ENCODE measurements at regions not wholly inside any gene's neighbourhood (a gene's known extent, or its start where the extent isn't known, plus 50 kb on each side); places are given as distances from the start of the nearest gene placed in this dataset.

DNA sequence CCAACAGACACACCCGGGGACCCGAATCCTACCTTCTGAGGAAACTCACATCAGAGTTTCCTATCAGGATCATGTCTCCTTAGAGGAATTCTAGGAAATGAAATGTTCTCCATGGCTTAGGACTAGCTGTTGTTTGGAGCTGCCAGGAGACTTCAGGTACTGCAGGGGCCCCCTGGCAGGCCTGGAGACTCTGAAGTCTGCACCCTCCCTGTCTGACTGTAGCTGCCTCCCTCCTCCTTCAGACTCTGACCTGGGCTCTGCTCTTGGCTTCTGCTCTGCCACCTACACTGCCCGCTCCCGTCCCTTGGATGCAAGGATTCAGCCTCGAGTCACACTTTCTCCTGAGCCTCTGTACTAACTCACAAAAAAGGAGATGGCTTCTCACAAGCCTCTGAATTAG, 232.8 kb downstream of the INHBA start:
- WGBS: 92% methylated on average over 5 of the region's 5 CpGs
- Histone ChIP-seq H3K36me3 (ENCODE audit: control insufficient read depth in 4 of 4, insufficient read depth in 3 of 4, low read depth in 1 of 4, low read length in 3 of 4) (no peaks in the 10 kb centered on the region), H3K9me3 (ENCODE audit: control insufficient read depth in 4 of 4, low read length in 3 of 4) (no peaks in the 10 kb centered on the region), H3K9ac (ENCODE audit: low read depth in 1 of 2, low read length in 2 of 2) (no peak overlapping the region), H3K27ac (ENCODE audit: low read depth in 1 of 2, low read length in 2 of 2) (no peak overlapping the region), H3K27me3 (ENCODE audit: control insufficient read depth in 4 of 4, insufficient read depth in 4 of 4, low read length in 3 of 4) (no peaks in the 10 kb centered on the region), H3K4me3 (ENCODE audit: low read depth in 1 of 3, low read length in 3 of 3) (no peak overlapping the region), H3K4me1 (ENCODE audit: control insufficient read depth in 4 of 4, insufficient read depth in 4 of 4, low read length in 3 of 4) (peaks cover 0 to 26% (median 10%) of the 10 kb centered on the region in 4 donors)
- DNase-seq (ENCODE audit: low spot score): no peak
- TF ChIP-seq HNF4A (conservative IDR thresholded peaks at IDR 0.05) (no peak), EGR1 (IDR thresholded peaks at IDR 0.05; ENCODE audit: low read depth in 2 of 2) (no peak), JUND (IDR thresholded peaks at IDR 0.05) (no peak), FOXA1 (IDR thresholded peaks at IDR 0.05) (no peak), GABPA (IDR thresholded peaks at IDR 0.05 in 1 of 2, conservative IDR thresholded peaks at IDR 0.05 in 1 of 2) (no peak), RAD21 (IDR thresholded peaks at IDR 0.05) (no peak), TAF1 (conservative IDR thresholded peaks at IDR 0.05) (no peak), RXRA (IDR thresholded peaks at IDR 0.05) (no peak)
- TF ChIP-seq, protein P1, sequence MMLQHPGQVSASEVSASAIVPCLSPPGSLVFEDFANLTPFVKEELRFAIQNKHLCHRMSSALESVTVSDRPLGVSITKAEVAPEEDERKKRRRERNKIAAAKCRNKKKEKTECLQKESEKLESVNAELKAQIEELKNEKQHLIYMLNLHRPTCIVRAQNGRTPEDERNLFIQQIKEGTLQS (IDR thresholded peaks at IDR 0.05): no peak
- TF ChIP-seq, protein P2, sequence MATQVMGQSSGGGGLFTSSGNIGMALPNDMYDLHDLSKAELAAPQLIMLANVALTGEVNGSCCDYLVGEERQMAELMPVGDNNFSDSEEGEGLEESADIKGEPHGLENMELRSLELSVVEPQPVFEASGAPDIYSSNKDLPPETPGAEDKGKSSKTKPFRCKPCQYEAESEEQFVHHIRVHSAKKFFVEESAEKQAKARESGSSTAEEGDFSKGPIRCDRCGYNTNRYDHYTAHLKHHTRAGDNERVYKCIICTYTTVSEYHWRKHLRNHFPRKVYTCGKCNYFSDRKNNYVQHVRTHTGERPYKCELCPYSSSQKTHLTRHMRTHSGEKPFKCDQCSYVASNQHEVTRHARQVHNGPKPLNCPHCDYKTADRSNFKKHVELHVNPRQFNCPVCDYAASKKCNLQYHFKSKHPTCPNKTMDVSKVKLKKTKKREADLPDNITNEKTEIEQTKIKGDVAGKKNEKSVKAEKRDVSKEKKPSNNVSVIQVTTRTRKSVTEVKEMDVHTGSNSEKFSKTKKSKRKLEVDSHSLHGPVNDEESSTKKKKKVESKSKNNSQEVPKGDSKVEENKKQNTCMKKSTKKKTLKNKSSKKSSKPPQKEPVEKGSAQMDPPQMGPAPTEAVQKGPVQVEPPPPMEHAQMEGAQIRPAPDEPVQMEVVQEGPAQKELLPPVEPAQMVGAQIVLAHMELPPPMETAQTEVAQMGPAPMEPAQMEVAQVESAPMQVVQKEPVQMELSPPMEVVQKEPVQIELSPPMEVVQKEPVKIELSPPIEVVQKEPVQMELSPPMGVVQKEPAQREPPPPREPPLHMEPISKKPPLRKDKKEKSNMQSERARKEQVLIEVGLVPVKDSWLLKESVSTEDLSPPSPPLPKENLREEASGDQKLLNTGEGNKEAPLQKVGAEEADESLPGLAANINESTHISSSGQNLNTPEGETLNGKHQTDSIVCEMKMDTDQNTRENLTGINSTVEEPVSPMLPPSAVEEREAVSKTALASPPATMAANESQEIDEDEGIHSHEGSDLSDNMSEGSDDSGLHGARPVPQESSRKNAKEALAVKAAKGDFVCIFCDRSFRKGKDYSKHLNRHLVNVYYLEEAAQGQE (IDR thresholded peaks at IDR 0.05): no peak

DNA sequence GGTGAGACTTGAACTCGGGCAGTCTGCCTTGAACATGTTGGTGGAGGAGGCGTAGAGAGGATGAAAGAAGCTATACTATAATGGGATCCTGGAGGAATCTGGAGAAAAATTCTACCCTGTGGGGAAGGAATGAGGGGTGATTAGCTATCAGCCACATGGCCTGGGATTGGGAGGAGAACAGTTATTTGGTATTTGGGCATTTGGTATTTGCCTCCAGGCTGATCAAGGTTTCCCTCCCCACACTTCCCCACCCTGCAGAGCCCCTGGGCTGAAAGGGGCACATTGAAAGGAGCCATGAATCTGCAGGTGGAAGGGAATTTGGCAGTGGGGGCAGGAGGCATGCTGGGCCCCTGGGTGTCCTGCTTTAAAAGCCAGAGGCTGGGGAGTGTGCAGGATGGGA, 235.3 kb downstream of the INHBA start:
- 98% methylated on average over 2 of the region's 2 CpGs for WGBS
- Histone ChIP-seq H3K27me3 (ENCODE audit: control insufficient read depth in 4 of 4, insufficient read depth in 4 of 4, low read length in 3 of 4) (no peaks in the 10 kb centered on the region), H3K36me3 (ENCODE audit: control insufficient read depth in 4 of 4, insufficient read depth in 3 of 4, low read depth in 1 of 4, low read length in 3 of 4) (no peaks in the 10 kb centered on the region), H3K4me1 (ENCODE audit: control insufficient read depth in 4 of 4, insufficient read depth in 4 of 4, low read length in 3 of 4) (peaks cover 0 to 47% (median 23%) of the 10 kb centered on the region in 4 donors), H3K27ac (ENCODE audit: low read depth in 1 of 2, low read length in 2 of 2) (no peak overlapping the region), H3K9ac (ENCODE audit: low read depth in 1 of 2, low read length in 2 of 2) (no peak overlapping the region), H3K4me3 (ENCODE audit: low read depth in 1 of 3, low read length in 3 of 3) (no peak overlapping the region), H3K9me3 (ENCODE audit: control insufficient read depth in 4 of 4, low read length in 3 of 4) (no peaks in the 10 kb centered on the region)
- DNase-seq (ENCODE audit: low spot score): no peak
- TF ChIP-seq, protein P1 (IDR thresholded peaks at IDR 0.05): no peak
- TF ChIP-seq FOXA2 (IDR thresholded peaks at IDR 0.05) (no peak), RXRA (IDR thresholded peaks at IDR 0.05) (no peak), NR2F2 (IDR thresholded peaks at IDR 0.05) (no peak), YY1 (IDR thresholded peaks at IDR 0.05) (no peak), HNF4A (conservative IDR thresholded peaks at IDR 0.05) (no peak), FOXA1 (IDR thresholded peaks at IDR 0.05) (no peak), SP1 (IDR thresholded peaks at IDR 0.05) (no peak), EGR1 (IDR thresholded peaks at IDR 0.05; ENCODE audit: low read depth in 2 of 2) (no peak), HNF4G (IDR thresholded peaks at IDR 0.05) (no peak), TAF1 (conservative IDR thresholded peaks at IDR 0.05) (no peak), GABPA (IDR thresholded peaks at IDR 0.05 in 1 of 2, conservative IDR thresholded peaks at IDR 0.05 in 1 of 2) (no peak), JUND (IDR thresholded peaks at IDR 0.05) (no peak)
- TF ChIP-seq, protein P3, sequence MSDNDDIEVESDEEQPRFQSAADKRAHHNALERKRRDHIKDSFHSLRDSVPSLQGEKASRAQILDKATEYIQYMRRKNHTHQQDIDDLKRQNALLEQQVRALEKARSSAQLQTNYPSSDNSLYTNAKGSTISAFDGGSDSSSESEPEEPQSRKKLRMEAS (IDR thresholded peaks at IDR 0.05): no peak
- TF ChIP-seq, protein P4, sequence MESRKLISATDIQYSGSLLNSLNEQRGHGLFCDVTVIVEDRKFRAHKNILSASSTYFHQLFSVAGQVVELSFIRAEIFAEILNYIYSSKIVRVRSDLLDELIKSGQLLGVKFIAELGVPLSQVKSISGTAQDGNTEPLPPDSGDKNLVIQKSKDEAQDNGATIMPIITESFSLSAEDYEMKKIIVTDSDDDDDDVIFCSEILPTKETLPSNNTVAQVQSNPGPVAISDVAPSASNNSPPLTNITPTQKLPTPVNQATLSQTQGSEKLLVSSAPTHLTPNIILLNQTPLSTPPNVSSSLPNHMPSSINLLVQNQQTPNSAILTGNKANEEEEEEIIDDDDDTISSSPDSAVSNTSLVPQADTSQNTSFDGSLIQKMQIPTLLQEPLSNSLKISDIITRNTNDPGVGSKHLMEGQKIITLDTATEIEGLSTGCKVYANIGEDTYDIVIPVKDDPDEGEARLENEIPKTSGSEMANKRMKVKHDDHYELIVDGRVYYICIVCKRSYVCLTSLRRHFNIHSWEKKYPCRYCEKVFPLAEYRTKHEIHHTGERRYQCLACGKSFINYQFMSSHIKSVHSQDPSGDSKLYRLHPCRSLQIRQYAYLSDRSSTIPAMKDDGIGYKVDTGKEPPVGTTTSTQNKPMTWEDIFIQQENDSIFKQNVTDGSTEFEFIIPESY (IDR thresholded peaks at IDR 0.05): no peak
- TF ChIP-seq, protein P2 (IDR thresholded peaks at IDR 0.05): no peak

All from liver (tissue), 7 donors.